ENCODE measurements at regions not wholly inside any gene's neighbourhood (a gene's known extent, or its start where the extent isn't known, plus 50 kb on each side); places are given as distances from the start of the nearest gene placed in this dataset.

- intact Hi-C loops (cut with micrococcal nuclease), result no loop called here
- Mint-ChIP-seq H3K27me3 (no peaks in the 10 kb centered on the region), H3K4me3 (no peak overlapping the region), H3K27ac (no peak overlapping the region), H3K9me3 (no peaks in the 10 kb centered on the region), H3K4me1 (ENCODE audit: low read depth) (no peaks in the 10 kb centered on the region), H3K36me3 (ENCODE audit: low read depth) (no peaks in the 10 kb centered on the region)
- POLR2A ChIA-PET, result no interaction called here
- no peak for DNase-seq
- no peak for ATAC-seq
- CTCF ChIA-PET, result no interaction called here
- TF ChIP-seq, protein P1, sequence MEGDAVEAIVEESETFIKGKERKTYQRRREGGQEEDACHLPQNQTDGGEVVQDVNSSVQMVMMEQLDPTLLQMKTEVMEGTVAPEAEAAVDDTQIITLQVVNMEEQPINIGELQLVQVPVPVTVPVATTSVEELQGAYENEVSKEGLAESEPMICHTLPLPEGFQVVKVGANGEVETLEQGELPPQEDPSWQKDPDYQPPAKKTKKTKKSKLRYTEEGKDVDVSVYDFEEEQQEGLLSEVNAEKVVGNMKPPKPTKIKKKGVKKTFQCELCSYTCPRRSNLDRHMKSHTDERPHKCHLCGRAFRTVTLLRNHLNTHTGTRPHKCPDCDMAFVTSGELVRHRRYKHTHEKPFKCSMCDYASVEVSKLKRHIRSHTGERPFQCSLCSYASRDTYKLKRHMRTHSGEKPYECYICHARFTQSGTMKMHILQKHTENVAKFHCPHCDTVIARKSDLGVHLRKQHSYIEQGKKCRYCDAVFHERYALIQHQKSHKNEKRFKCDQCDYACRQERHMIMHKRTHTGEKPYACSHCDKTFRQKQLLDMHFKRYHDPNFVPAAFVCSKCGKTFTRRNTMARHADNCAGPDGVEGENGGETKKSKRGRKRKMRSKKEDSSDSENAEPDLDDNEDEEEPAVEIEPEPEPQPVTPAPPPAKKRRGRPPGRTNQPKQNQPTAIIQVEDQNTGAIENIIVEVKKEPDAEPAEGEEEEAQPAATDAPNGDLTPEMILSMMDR (IDR thresholded peaks at IDR 0.05), result no peak
Observed at GRCh38 chr3:180252683-180253082, 215.9 kb upstream of the PEX5L start.

DNA sequence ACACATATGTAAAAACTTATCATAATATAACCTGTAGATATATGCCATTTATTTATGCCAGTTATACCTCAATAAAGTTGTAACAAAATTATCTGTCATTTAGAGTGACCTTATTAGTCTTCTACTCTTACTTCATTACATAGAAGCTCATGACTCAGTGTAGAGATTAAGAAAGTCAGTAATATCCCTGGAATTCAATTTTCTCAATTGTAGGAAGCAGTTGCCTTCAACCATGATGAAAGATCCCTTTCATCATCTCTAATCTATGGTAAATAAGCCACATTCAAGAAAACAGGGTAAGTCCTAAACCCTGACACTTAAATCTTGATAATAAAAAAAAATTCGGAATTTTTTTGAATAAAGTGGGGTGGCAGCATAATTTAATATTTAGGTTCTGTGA, 216.5 kb upstream of the PEX5L start:
- ATAC-seq, result no peak
- POLR2A ChIA-PET, result no interaction called here
- TF ChIP-seq, protein P1 (IDR thresholded peaks at IDR 0.05), result no peak
- Mint-ChIP-seq H3K9me3 (no peaks in the 10 kb centered on the region), H3K27me3 (no peaks in the 10 kb centered on the region), H3K27ac (no peak overlapping the region), H3K4me1 (ENCODE audit: low read depth) (no peaks in the 10 kb centered on the region), H3K4me3 (no peak overlapping the region), H3K36me3 (ENCODE audit: low read depth) (no peaks in the 10 kb centered on the region)
- intact Hi-C loops (cut with micrococcal nuclease), result no loop called here
- DNase-seq, result no peak
- CTCF ChIA-PET, result no interaction called here

- Mint-ChIP-seq H3K36me3 (ENCODE audit: low read depth) (peaks cover 1% of the 10 kb centered on the region), H3K27me3 (no peaks in the 10 kb centered on the region), H3K9me3 (peaks cover 17% of the 10 kb centered on the region), H3K4me3 (no peak overlapping the region), H3K27ac (no peak overlapping the region), H3K4me1 (ENCODE audit: low read depth) (peaks cover 5% of the 10 kb centered on the region)
- ChIA-PET CTCF (no interaction called here), POLR2A (no interaction called here)
- no peak for DNase-seq
- TF ChIP-seq, protein P1 (IDR thresholded peaks at IDR 0.05), result no peak
- intact Hi-C loops (cut with micrococcal nuclease), result no loop called here
- ATAC-seq, result no peak
Observed at GRCh38 chr3:180264479-180264878, 227.7 kb upstream of the PEX5L start.

DNA sequence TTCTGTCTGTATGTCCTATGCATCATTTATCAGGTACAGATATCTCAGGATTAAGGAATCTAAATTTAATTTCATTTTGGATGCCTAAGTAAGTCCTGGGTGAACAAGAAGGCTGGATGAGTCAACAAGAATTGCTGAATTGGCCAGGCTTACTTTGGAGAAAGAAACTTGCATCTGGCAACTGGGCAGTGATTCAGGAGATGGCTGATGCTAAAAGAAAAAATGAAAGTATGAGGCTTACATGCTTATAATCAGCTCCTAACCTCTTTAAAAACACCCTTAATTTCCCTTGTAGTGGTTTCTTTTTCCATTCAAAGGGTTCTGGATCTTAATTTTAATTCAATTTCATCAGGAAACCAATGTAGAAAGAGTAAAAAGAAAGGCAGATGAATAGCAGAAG, 228.8 kb upstream of the PEX5L start:
- Mint-ChIP-seq H3K27ac (no peak overlapping the region), H3K36me3 (ENCODE audit: low read depth) (no peaks in the 10 kb centered on the region), H3K27me3 (no peaks in the 10 kb centered on the region), H3K4me1 (ENCODE audit: low read depth) (peaks cover 5% of the 10 kb centered on the region), H3K9me3 (peaks cover 13% of the 10 kb centered on the region), H3K4me3 (no peak overlapping the region)
- TF ChIP-seq, protein P1 (IDR thresholded peaks at IDR 0.05), result no peak
- CTCF ChIA-PET, result no interaction called here
- intact Hi-C loops (cut with micrococcal nuclease), result no loop called here
- ATAC-seq, result no peak
- no peak for DNase-seq
- POLR2A ChIA-PET, result interaction anchor here (0.6 kb wide), 1 partner anchor 77 kb away, joined by 3 read pairs; no protein-coding TSS in a partner anchor

- peaks cover 5% of the 10 kb centered on the region for H3K4me1 Mint-ChIP-seq (ENCODE audit: low read depth)
- TF ChIP-seq, protein P1 (IDR thresholded peaks at IDR 0.05), result no peak
- ATAC-seq (peak; percentile 67), DNase-seq (no peak)
- no peaks in the 10 kb centered on the region for H3K27me3 Mint-ChIP-seq
- CTCF ChIA-PET, result no interaction called here
- H3K36me3 Mint-ChIP-seq (ENCODE audit: low read depth), result no peaks in the 10 kb centered on the region
- POLR2A ChIA-PET, result no interaction called here
- H3K4me3 Mint-ChIP-seq, result no peak overlapping the region
- intact Hi-C loops (cut with micrococcal nuclease), result no loop called here
- H3K27ac Mint-ChIP-seq, result no peak overlapping the region
- peaks cover 5% of the 10 kb centered on the region for H3K9me3 Mint-ChIP-seq
Observed at GRCh38 chr3:180267202-180267843, 230.6 kb upstream of the PEX5L start.
